B cell (primary cell): ENCODE measurements at regions not wholly inside any gene's neighbourhood (a gene's known extent, or its start where the extent isn't known, plus 50 kb on each side); places are given as distances from the start of the nearest gene placed in this dataset.
A peak's percentile ranks its signal among the peaks of the same experiment; 100 is the strongest.

Experiments
- ATAC-seq: fragments of 200-7000 bp; cut with Tn5 transposase; one replicate; pipeline ENCODE4 v1.10.0; 2021; ENCODE audit warnings: low read depth, mild to moderate bottlenecking, moderate number of reproducible peaks, moderate library complexity
- CTCF ChIA-PET: fragments of 350-600 bp; sonication (Branson Sonifier 250); formaldehyde crosslinking; loops from one replicate; lab custom pipeline; 2021; ENCODE audit warnings: antibody characterized with exemption, inconsistent platforms; lab: Charles Lee
- POLR2A ChIA-PET: fragments of 350-600 bp; sonication (Branson Sonifier 250); formaldehyde crosslinking; loops from one replicate; lab custom pipeline; 2021; ENCODE audit warnings: antibody characterized with exemption; lab: Charles Lee
- DNase-seq: peaks from one replicate; pipeline ENCODE4 v3.0.0; 2013
- H2AFZ ChIP-seq: 2 replicates; pipeline ENCODE4 v1.6.1; 2012; ENCODE audit warnings: mild to moderate bottlenecking, low read depth, low read length; ENCODE audit not compliant: insufficient read depth, poor library complexity, severe bottlenecking
- H3K27ac ChIP-seq, 2 donors: 1 replicate in 1 of 2; 2 replicates in 1 of 2; pipeline ENCODE4 v1.5.1; 2012 to 2013; ENCODE audit warnings: low read length in 2 of 2, mild to moderate bottlenecking in 2 of 2, moderate library complexity in 1 of 2
- H3K27me3 ChIP-seq, 4 experiments: fragments of 200-600 bp in 1 of 4; sonication (generic) in 1 of 4; replicated peaks in 1 of 4; 1 replicate in 2 of 4; 2 replicates in 2 of 4; pipeline versions ENCODE4 v1.6.1 to v1.7.0; 2013 to 2016; ENCODE audit warnings: low read length in 3 of 4, mild to moderate bottlenecking in 2 of 4, mixed read lengths in 1 of 4, moderate library complexity in 1 of 4; ENCODE audit not compliant: insufficient read depth in 4 of 4, control insufficient read depth in 3 of 4; ENCODE audit errors: control extremely low read depth in 1 of 4
- H3K36me3 ChIP-seq, 2 experiments: replicated peaks in 1 of 2; 1 replicate in 1 of 2; 2 replicates in 1 of 2; pipeline versions ENCODE4 v1.6.1 to v1.7.1; 2013; ENCODE audit warnings: low read length in 1 of 2; ENCODE audit not compliant: insufficient read depth in 2 of 2, control insufficient read depth in 1 of 2; ENCODE audit errors: control extremely low read depth in 1 of 2, extremely low read depth in 1 of 2
- H3K4me1 ChIP-seq, 2 donors: fragments of 200-600 bp in 1 of 2; sonication (generic) in 1 of 2; 1 replicate in 1 of 2; 2 replicates in 1 of 2; pipeline versions ENCODE4 v1.5.1 to v1.6.1; 2013 to 2017; ENCODE audit warnings: low read length in 2 of 2; ENCODE audit not compliant: control insufficient read depth in 2 of 2, insufficient read depth in 2 of 2
- H3K4me2 ChIP-seq: replicated peaks from 2 replicates; pipeline ENCODE3; 2012; ENCODE audit warnings: mild to moderate bottlenecking, low read depth, low read length; ENCODE audit not compliant: poor library complexity, severe bottlenecking
- H3K4me3 ChIP-seq, 5 experiments: fragments of 200-600 bp in 1 of 5; sonication (generic) in 1 of 5; 1 replicate in 3 of 5; 2 replicates in 2 of 5; pipeline versions ENCODE4 v1.5.1 to v1.7.0; 2011 to 2016; ENCODE audit warnings: low read length in 4 of 5, mild to moderate bottlenecking in 4 of 5, low read depth in 2 of 5, control low read depth in 1 of 5, moderate library complexity in 1 of 5; ENCODE audit not compliant: insufficient read depth in 1 of 5; ENCODE audit errors: control extremely low read depth in 1 of 5, extremely low read depth in 1 of 5
- H3K79me2 ChIP-seq: fragments of 200-600 bp; sonication (generic); one replicate; pipeline ENCODE4 v1.6.0; 2016; ENCODE audit warnings: low read length; ENCODE audit not compliant: control insufficient read depth, insufficient read depth
- H3K9ac ChIP-seq: fragments of 200-600 bp; sonication (generic); 2 replicates; pipeline ENCODE4 v1.6.1; 2017; ENCODE audit warnings: mild to moderate bottlenecking, low read length, moderate library complexity
- H3K9me3 ChIP-seq, 3 donors: one replicate each; pipeline versions ENCODE4 v1.6.1 to v1.7.1; 2013; ENCODE audit warnings: low read length in 2 of 3; ENCODE audit not compliant: control insufficient read depth in 2 of 3, insufficient read depth in 1 of 3; ENCODE audit errors: control extremely low read depth in 1 of 3
- H4K20me1 ChIP-seq: 2 replicates; pipeline ENCODE4 v1.6.0; 2012; ENCODE audit warnings: mild to moderate bottlenecking, low read length; ENCODE audit not compliant: insufficient read depth, control insufficient read depth, poor library complexity, severe bottlenecking
- H3K27ac Mint-ChIP-seq: one replicate; pipeline ENCODE4 v1.8.0; 2021; ENCODE audit warnings: mixed read lengths
- H3K27me3 Mint-ChIP-seq: one replicate; pipeline ENCODE4 v1.8.0; 2021; ENCODE audit warnings: mixed read lengths
- H3K4me1 Mint-ChIP-seq: one replicate; pipeline ENCODE4 v1.8.0; 2021; ENCODE audit warnings: mixed read lengths
- H3K4me3 Mint-ChIP-seq: one replicate; pipeline ENCODE4 v1.8.0; 2021; ENCODE audit warnings: mixed read lengths
- H3K9me3 Mint-ChIP-seq: one replicate; pipeline ENCODE4 v1.8.0; 2022; ENCODE audit warnings: mixed read lengths; ENCODE audit not compliant: insufficient read depth
- EZH2 ChIP-seq: IDR thresholded peaks from 2 replicates; pipeline ENCODE4 v1.6.1; 2012; ENCODE audit warnings: borderline replicate concordance, low read depth, mild to moderate bottlenecking, moderate library complexity, low read length; ENCODE audit not compliant: insufficient read depth, poor library complexity, severe bottlenecking
- WGBS: methylation state at CpG from one replicate; pipeline ENCODE4 v1.1.5; 2013; ENCODE audit warnings: missing lambda C conversion rate; ENCODE audit not compliant: insufficient coverage; 5-methylcytosine and 5-hydroxymethylcytosine counted together
- intact Hi-C: fragments of 100-400 bp; cut with micrococcal nuclease; formaldehyde crosslinking; loops from one replicate; pipeline ENCODE4 v1.10.0; 2022
- TF ChIP-seq, protein P1 (sequence below): fragments of 200-600 bp; IDR thresholded peaks from one replicate; pipeline ENCODE4 v1.8.0; 2022; ENCODE audit warnings: antibody characterized with exemption, mild to moderate bottlenecking

GRCh38 chr1:173353350-173353749, 123.8 kb upstream of the PRDX6 start:
- TF ChIP-seq, protein P1, sequence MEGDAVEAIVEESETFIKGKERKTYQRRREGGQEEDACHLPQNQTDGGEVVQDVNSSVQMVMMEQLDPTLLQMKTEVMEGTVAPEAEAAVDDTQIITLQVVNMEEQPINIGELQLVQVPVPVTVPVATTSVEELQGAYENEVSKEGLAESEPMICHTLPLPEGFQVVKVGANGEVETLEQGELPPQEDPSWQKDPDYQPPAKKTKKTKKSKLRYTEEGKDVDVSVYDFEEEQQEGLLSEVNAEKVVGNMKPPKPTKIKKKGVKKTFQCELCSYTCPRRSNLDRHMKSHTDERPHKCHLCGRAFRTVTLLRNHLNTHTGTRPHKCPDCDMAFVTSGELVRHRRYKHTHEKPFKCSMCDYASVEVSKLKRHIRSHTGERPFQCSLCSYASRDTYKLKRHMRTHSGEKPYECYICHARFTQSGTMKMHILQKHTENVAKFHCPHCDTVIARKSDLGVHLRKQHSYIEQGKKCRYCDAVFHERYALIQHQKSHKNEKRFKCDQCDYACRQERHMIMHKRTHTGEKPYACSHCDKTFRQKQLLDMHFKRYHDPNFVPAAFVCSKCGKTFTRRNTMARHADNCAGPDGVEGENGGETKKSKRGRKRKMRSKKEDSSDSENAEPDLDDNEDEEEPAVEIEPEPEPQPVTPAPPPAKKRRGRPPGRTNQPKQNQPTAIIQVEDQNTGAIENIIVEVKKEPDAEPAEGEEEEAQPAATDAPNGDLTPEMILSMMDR, result no peak
- TF ChIP-seq EZH2, result no peak
- peaks cover 2 to 15% (median 12%) of the 10 kb centered on the region in 3 donors for H3K9me3 ChIP-seq
- peaks cover 16 to 20% of the 10 kb centered on the region in 2 donors for H3K4me1 ChIP-seq
- ChIA-PET POLR2A (no interaction called here), CTCF (no interaction called here)
- H2AFZ ChIP-seq, result no peak overlapping the region
- ATAC-seq (no peak), DNase-seq (no peak)
- Mint-ChIP-seq H3K9me3 (peaks cover 13% of the 10 kb centered on the region), H3K27me3 (no peaks in the 10 kb centered on the region), H3K4me1 (peaks cover 25% of the 10 kb centered on the region), H3K27ac (no peak overlapping the region), H3K4me3 (no peak overlapping the region)
- no peak overlapping the region for H3K27ac ChIP-seq
- no peaks in the 10 kb centered on the region for H4K20me1 ChIP-seq
- H3K4me2 ChIP-seq, result no peak overlapping the region
- no peaks in the 10 kb centered on the region for H3K36me3 ChIP-seq
- no peak overlapping the region for H3K4me3 ChIP-seq
- WGBS, result 94% methylated on average over 3 of the region's 4 CpGs
- intact Hi-C loops, result no loop called here
- no peaks in the 10 kb centered on the region for H3K27me3 ChIP-seq
- H3K79me2 ChIP-seq, result no peaks in the 10 kb centered on the region
- H3K9ac ChIP-seq, result no peak overlapping the region

GRCh38 chr1:173354937-173355280, 122.2 kb upstream of the PRDX6 start:
- Histone ChIP-seq H3K27me3 (no peaks in the 10 kb centered on the region), H3K36me3 (no peaks in the 10 kb centered on the region), H4K20me1 (no peaks in the 10 kb centered on the region), H3K4me1 (peaks cover 16 to 20% of the 10 kb centered on the region in 2 donors), H3K4me3 (peak overlapping the region in 1 of 5 experiments; percentile 35), H3K9me3 (peaks cover 2 to 15% (median 12%) of the 10 kb centered on the region in 3 donors), H2AFZ (no peak overlapping the region), H3K27ac (no peak overlapping the region), H3K79me2 (no peaks in the 10 kb centered on the region), H3K9ac (no peak overlapping the region), H3K4me2 (peak overlapping the region; percentile 62)
- ATAC-seq (no peak), DNase-seq (no peak)
- no CpG with 5 or more reads among the region's 3 CpGs for WGBS
- no peak for TF ChIP-seq EZH2
- TF ChIP-seq, protein P1, result no peak
- H3K9me3 Mint-ChIP-seq, result peaks cover 13% of the 10 kb centered on the region
- H3K27ac Mint-ChIP-seq, result no peak overlapping the region
- ChIA-PET POLR2A (no interaction called here), CTCF (no interaction called here)
- intact Hi-C loops, result no loop called here
- H3K27me3 Mint-ChIP-seq, result no peaks in the 10 kb centered on the region
- peaks cover 26% of the 10 kb centered on the region for H3K4me1 Mint-ChIP-seq
- no peak overlapping the region for H3K4me3 Mint-ChIP-seq
